SK-N-SH (cell line): ENCODE measurements at regions not wholly inside any gene's neighbourhood (a gene's known extent, or its start where the extent isn't known, plus 50 kb on each side); places are given as distances from the start of the nearest gene placed in this dataset.

Experiments
- CTCF ChIA-PET: fragments of 300-600, 350-600 bp; formaldehyde crosslinking; extraction: SDS; loops from one replicate; lab custom pipeline; 2021; lab: Yijun Ruan, JAX
- POLR2A ChIA-PET: fragments of 350-600 bp; sonication (Branson Sonifier 250); formaldehyde crosslinking; extraction: SDS; loops from one replicate; lab custom pipeline; 2020; ENCODE audit warnings: antibody characterized with exemption, inconsistent platforms; lab: Yijun Ruan, JAX
- DNase-seq: peaks from one replicate; pipeline ENCODE4 v3.0.0; 2012
- H2AFZ ChIP-seq: fragments of 200-600 bp; sonication (generic); 2 replicates; pipeline ENCODE4 v1.8.1; 2016; ENCODE audit warnings: antibody characterized with exemption, mild to moderate bottlenecking, low read depth
- H3F3A ChIP-seq: fragments of 200-600 bp; sonication (generic); replicated peaks from 2 replicates; pipeline ENCODE3; 2016; ENCODE audit warnings: antibody characterized with exemption, mild to moderate bottlenecking; ENCODE audit not compliant: insufficient read depth
- H3K27ac ChIP-seq, 2 experiments: fragments of 200-500 bp in 1 of 2; fragments of 200-600 bp in 1 of 2; sonication (Bioruptor generic) in 1 of 2; sonication (generic), shearing (Covaris generic) in 1 of 2; 2 replicates each; pipeline versions ENCODE4 v1.5.1 to v1.6.1; 2014 to 2016; ENCODE audit warnings: low read depth in 2 of 2, inconsistent platforms in 1 of 2, low read length in 1 of 2, mild to moderate bottlenecking in 1 of 2, mixed read lengths in 1 of 2
- H3K27me3 ChIP-seq: fragments of 200-600 bp; sonication (generic), shearing (Covaris generic); 2 replicates; pipeline ENCODE4 v1.6.1; 2016; ENCODE audit warnings: mixed run types; ENCODE audit not compliant: insufficient read depth
- H3K36me3 ChIP-seq, 2 experiments: fragments of 200-500 bp in 1 of 2; fragments of 200-600 bp in 1 of 2; sonication (Bioruptor generic) in 1 of 2; sonication (generic) in 1 of 2; replicated peaks in 1 of 2; 2 replicates each; pipeline versions ENCODE3 to v1.5.1; 2014 to 2016; ENCODE audit warnings: low read length in 1 of 2, mild to moderate bottlenecking in 1 of 2; ENCODE audit not compliant: insufficient read depth in 2 of 2, control insufficient read depth in 1 of 2
- H3K4me1 ChIP-seq, 2 experiments: fragments of 200-500 bp in 1 of 2; fragments of 200-600 bp in 1 of 2; sonication (Bioruptor generic) in 1 of 2; sonication (generic), shearing (Covaris generic) in 1 of 2; 2 replicates each; pipeline versions ENCODE4 v1.5.1 to v1.6.1; 2014 to 2016; ENCODE audit warnings: low read depth in 1 of 2, low read length in 1 of 2, mixed run types in 1 of 2; ENCODE audit not compliant: insufficient read depth in 2 of 2, control insufficient read depth in 1 of 2
- H3K4me2 ChIP-seq: fragments of 200-600 bp; sonication (generic), shearing (Covaris generic); 2 replicates; pipeline ENCODE4 v1.6.1; 2017; ENCODE audit warnings: mixed run types
- H3K4me3 ChIP-seq, 2 experiments: fragments of 200-500 bp in 1 of 2; fragments of 200-600 bp in 1 of 2; sonication (Bioruptor generic) in 1 of 2; sonication (generic), shearing (Covaris generic) in 1 of 2; 2 replicates each; pipeline versions ENCODE4 v1.5.1 to v1.8.1; 2014 to 2016; ENCODE audit warnings: low read depth in 2 of 2, inconsistent platforms in 1 of 2, low read length in 1 of 2, mild to moderate bottlenecking in 1 of 2, mixed read lengths in 1 of 2, moderate library complexity in 1 of 2
- H3K79me2 ChIP-seq: fragments of 200-600 bp; sonication (generic); 2 replicates; pipeline ENCODE4 v1.8.1; 2017; ENCODE audit warnings: mild to moderate bottlenecking; ENCODE audit not compliant: insufficient read depth
- H3K9ac ChIP-seq: fragments of 200-600 bp; sonication (generic); 2 replicates; pipeline ENCODE4 v1.6.1; 2017; ENCODE audit warnings: mixed run types
- H3K9me2 ChIP-seq: fragments of 200-600 bp; sonication (generic); 2 replicates; pipeline ENCODE4 v1.6.1; 2017; ENCODE audit warnings: mixed run types
- H3K9me3 ChIP-seq: fragments of 200-600 bp; sonication (generic); 2 replicates; pipeline ENCODE4 v1.6.1; 2017; ENCODE audit warnings: mixed run types, mild to moderate bottlenecking, moderate library complexity
- H4K20me1 ChIP-seq: fragments of 200-600 bp; sonication (generic); 2 replicates; pipeline ENCODE4 v1.6.1; 2017; ENCODE audit warnings: mild to moderate bottlenecking, mixed run types; ENCODE audit not compliant: insufficient read depth
- ELF1 ChIP-seq: IDR thresholded peaks from 2 replicates; pipeline ENCODE4 v1.4.0; 2012
- EZH2phosphoT487 ChIP-seq: fragments of 200-600 bp; sonication (generic); IDR thresholded peaks from 2 replicates; pipeline ENCODE4 v1.6.1; 2017; ENCODE audit warnings: low read depth, mixed run types, mild to moderate bottlenecking, antibody characterized with exemption, moderate library complexity, borderline replicate concordance
- FOXJ3 ChIP-seq: sonication (generic); formaldehyde crosslinking; IDR thresholded peaks from 2 replicates; pipeline ENCODE4 v1.5.1; 2020; ENCODE audit warnings: mild to moderate bottlenecking, missing genetic modification reagents
- FOXM1 ChIP-seq: IDR thresholded peaks from 2 replicates; pipeline ENCODE4 v1.4.0; 2012; ENCODE audit warnings: low read depth, mild to moderate bottlenecking
- MXI1 ChIP-seq: IDR thresholded peaks from 2 replicates; pipeline ENCODE4 v1.6.1; 2012; ENCODE audit warnings: mild to moderate bottlenecking, low read depth, low read length, improper control_type of control experiment
- NFIC ChIP-seq: IDR thresholded peaks from 2 replicates; pipeline ENCODE4 v1.4.0; 2012; ENCODE audit warnings: borderline replicate concordance
- NRF1 ChIP-seq: IDR thresholded peaks from 2 replicates; pipeline ENCODE4 v1.6.1; 2012; ENCODE audit warnings: low read depth, mild to moderate bottlenecking, low read length
- PBX3 ChIP-seq: IDR thresholded peaks from 2 replicates; pipeline ENCODE4; 2012
- POLR2AphosphoS5 ChIP-seq: IDR thresholded peaks from 2 replicates; pipeline ENCODE4 v1.6.1; 2012; ENCODE audit warnings: low read depth, low read length
- RCOR1 ChIP-seq: fragments of 150-350 bp; IDR thresholded peaks from 2 replicates; pipeline ENCODE4 v1.6.1; 2017; ENCODE audit warnings: antibody characterized with exemption, low read length
- RFX5 ChIP-seq: IDR thresholded peaks from 2 replicates; pipeline ENCODE4 v1.6.1; 2012; ENCODE audit warnings: mild to moderate bottlenecking, improper control_type of control experiment, low read length
- TCF12 ChIP-seq: IDR thresholded peaks from 2 replicates; pipeline ENCODE4 v1.4.0; 2012
- TEAD4 ChIP-seq: IDR thresholded peaks from 2 replicates; pipeline ENCODE4 v1.4.0; 2012; ENCODE audit warnings: mild to moderate bottlenecking, borderline replicate concordance; ENCODE audit not compliant: insufficient read depth
- YY1 ChIP-seq: IDR thresholded peaks from 2 replicates; pipeline ENCODE4 v1.4.0; 2012; ENCODE audit warnings: low read depth, mild to moderate bottlenecking
- WGBS: methylation state at CpG from one replicate; pipeline ENCODE4 v1.1.6; 2017; ENCODE audit warnings: low lambda C conversion rate; 5-methylcytosine and 5-hydroxymethylcytosine counted together
- TF ChIP-seq, protein P1 (sequence below): IDR thresholded peaks from 2 replicates; pipeline ENCODE4 v1.6.1; 2012; ENCODE audit warnings: mild to moderate bottlenecking, low read depth, low read length, moderate library complexity
- TF ChIP-seq, protein P2 (sequence below): fragments of 150-350 bp; IDR thresholded peaks from 2 replicates; pipeline ENCODE4 v1.6.1; 2016; ENCODE audit warnings: mild to moderate bottlenecking, low read depth, low read length

DNA sequence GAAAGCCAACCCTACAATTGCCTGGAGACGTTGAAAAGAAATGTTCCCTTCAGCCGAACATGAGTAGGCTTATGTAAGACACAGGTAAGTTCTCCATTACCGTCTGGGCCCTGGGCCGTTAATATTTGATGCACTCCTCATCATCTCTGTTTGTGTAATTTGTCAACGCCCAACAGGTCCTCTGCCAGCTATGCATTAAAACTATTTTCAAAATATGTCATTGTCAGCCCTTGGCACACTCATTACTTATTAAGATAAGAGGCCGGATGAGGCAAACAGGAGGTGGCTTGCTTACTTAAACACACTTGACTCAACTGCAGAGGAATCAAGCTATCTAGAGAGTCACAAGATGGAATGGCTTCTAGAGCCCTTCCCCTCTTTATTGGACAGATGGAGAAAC is 544.9 kb downstream of the TOX3 start:
- Histone ChIP-seq H4K20me1 (no peaks in the 10 kb centered on the region), H3K79me2 (no peaks in the 10 kb centered on the region), H3K9me2 (no peaks in the 10 kb centered on the region), H3K4me3 (no peak overlapping the region), H3K4me2 (no peak overlapping the region), H3K27ac (no peak overlapping the region), H3K9me3 (no peaks in the 10 kb centered on the region), H3K27me3 (no peaks in the 10 kb centered on the region), H3K4me1 (no peaks in the 10 kb centered on the region), H3K36me3 (no peaks in the 10 kb centered on the region), H3F3A (no peaks in the 10 kb centered on the region), H3K9ac (no peak overlapping the region), H2AFZ (no peak overlapping the region)
- ChIA-PET CTCF (interaction anchor here (1.3 kb wide), 1 partner anchor 19 kb away, joined by 3 read pairs; no protein-coding TSS in a partner anchor), POLR2A (no interaction called here)
- TF ChIP-seq FOXJ3 (CRISPR knock-in tag): no peak
- TF ChIP-seq TEAD4: no peak
- TF ChIP-seq TCF12: no peak
- no peak for TF ChIP-seq POLR2AphosphoS5
- TF ChIP-seq RFX5: no peak
- no peak for TF ChIP-seq PBX3
- TF ChIP-seq ELF1: no peak
- TF ChIP-seq, protein P1, sequence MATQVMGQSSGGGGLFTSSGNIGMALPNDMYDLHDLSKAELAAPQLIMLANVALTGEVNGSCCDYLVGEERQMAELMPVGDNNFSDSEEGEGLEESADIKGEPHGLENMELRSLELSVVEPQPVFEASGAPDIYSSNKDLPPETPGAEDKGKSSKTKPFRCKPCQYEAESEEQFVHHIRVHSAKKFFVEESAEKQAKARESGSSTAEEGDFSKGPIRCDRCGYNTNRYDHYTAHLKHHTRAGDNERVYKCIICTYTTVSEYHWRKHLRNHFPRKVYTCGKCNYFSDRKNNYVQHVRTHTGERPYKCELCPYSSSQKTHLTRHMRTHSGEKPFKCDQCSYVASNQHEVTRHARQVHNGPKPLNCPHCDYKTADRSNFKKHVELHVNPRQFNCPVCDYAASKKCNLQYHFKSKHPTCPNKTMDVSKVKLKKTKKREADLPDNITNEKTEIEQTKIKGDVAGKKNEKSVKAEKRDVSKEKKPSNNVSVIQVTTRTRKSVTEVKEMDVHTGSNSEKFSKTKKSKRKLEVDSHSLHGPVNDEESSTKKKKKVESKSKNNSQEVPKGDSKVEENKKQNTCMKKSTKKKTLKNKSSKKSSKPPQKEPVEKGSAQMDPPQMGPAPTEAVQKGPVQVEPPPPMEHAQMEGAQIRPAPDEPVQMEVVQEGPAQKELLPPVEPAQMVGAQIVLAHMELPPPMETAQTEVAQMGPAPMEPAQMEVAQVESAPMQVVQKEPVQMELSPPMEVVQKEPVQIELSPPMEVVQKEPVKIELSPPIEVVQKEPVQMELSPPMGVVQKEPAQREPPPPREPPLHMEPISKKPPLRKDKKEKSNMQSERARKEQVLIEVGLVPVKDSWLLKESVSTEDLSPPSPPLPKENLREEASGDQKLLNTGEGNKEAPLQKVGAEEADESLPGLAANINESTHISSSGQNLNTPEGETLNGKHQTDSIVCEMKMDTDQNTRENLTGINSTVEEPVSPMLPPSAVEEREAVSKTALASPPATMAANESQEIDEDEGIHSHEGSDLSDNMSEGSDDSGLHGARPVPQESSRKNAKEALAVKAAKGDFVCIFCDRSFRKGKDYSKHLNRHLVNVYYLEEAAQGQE: no peak
- TF ChIP-seq EZH2phosphoT487: no peak
- no peak for TF ChIP-seq MXI1
- no peak for TF ChIP-seq YY1
- TF ChIP-seq, protein P2, sequence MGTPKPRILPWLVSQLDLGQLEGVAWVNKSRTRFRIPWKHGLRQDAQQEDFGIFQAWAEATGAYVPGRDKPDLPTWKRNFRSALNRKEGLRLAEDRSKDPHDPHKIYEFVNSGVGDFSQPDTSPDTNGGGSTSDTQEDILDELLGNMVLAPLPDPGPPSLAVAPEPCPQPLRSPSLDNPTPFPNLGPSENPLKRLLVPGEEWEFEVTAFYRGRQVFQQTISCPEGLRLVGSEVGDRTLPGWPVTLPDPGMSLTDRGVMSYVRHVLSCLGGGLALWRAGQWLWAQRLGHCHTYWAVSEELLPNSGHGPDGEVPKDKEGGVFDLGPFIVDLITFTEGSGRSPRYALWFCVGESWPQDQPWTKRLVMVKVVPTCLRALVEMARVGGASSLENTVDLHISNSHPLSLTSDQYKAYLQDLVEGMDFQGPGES: no peak
- 29% methylated on average over 6 of the region's 6 CpGs for WGBS
- no peak for DNase-seq

DNA sequence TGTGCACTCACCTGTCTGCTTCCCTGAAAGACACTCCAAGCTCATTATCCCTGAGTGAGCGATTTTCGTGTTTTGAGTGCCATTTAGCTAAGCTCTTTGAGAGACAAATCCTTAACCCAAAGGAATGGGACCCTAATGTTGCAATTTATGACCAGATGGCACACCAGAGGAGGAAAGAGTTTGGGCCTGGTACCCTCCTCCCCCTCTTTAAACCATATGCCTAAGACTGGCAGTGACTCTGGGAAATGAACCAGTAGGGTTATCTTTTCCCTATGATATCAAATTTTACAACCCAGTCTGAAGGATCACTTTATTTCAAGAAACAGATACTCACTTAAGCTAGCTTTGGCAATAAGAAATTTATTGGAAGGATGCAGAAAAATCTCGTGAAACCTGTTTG is 550.4 kb downstream of the TOX3 start:
- H3K4me3 ChIP-seq: no peak overlapping the region
- POLR2A ChIA-PET: no interaction called here
- CTCF ChIA-PET: interaction anchor here (1.4 to 2.4 kb wide), 3 partner anchors 9 to 25 kb away, joined by 3 to 11 read pairs (median 4); no protein-coding TSS in a partner anchor

More for the DNA sequence above, 550.4 kb downstream of the TOX3 start:
- no peaks in the 10 kb centered on the region for H3K9me3 ChIP-seq
- no peak overlapping the region for H3K9ac ChIP-seq
- no peaks in the 10 kb centered on the region for H3K36me3 ChIP-seq
- H3K9me2 ChIP-seq: no peaks in the 10 kb centered on the region
- DNase-seq: no peak
- WGBS: 6% methylated on average over 3 of the region's 3 CpGs
- H3K27me3 ChIP-seq: no peaks in the 10 kb centered on the region
- H3K79me2 ChIP-seq: no peaks in the 10 kb centered on the region
- H3K27ac ChIP-seq: no peak overlapping the region
- H2AFZ ChIP-seq: no peak overlapping the region
- H4K20me1 ChIP-seq: no peaks in the 10 kb centered on the region
- peaks cover 0 to 5% of the 10 kb centered on the region in 2 experiments; a peak in 1 of 4 replicates for H3K4me1 ChIP-seq
- TF ChIP-seq PBX3 (no peak), NFIC (no peak), FOXM1 (no peak), MXI1 (no peak), RCOR1 (no peak), NRF1 (no peak)
- no peak overlapping the region for H3K4me2 ChIP-seq
- H3F3A ChIP-seq: no peaks in the 10 kb centered on the region
